PC-3 (cell line): ENCODE measurements at regions not wholly inside any gene's neighbourhood (a gene's known extent, or its start where the extent isn't known, plus 50 kb on each side); places are given as distances from the start of the nearest gene placed in this dataset.

ENCODE experiments used
- CTCF ChIP-seq: fragments of 300-600 bp; sonication (generic); conservative IDR thresholded peaks from 2 replicates; pipeline ENCODE4 v1.5.1; 2017; ENCODE audit warnings: antibody characterized with exemption, low read depth, mild to moderate bottlenecking, low read length
- EZH2phosphoT487 ChIP-seq: fragments of 300-600 bp; sonication (generic); IDR thresholded peaks from 2 replicates; pipeline ENCODE4 v1.6.1; 2018; ENCODE audit warnings: mild to moderate bottlenecking, antibody characterized with exemption, low read length, borderline replicate concordance

GRCh38 chr6:14927398-14927797, 318.5 kb upstream of the JARID2 start:
- TF ChIP-seq CTCF (no peak), EZH2phosphoT487 (no peak)
